ENCODE measurements at regions not wholly inside any gene's neighbourhood (a gene's known extent, or its start where the extent isn't known, plus 50 kb on each side); places are given as distances from the start of the nearest gene placed in this dataset.

DNA sequence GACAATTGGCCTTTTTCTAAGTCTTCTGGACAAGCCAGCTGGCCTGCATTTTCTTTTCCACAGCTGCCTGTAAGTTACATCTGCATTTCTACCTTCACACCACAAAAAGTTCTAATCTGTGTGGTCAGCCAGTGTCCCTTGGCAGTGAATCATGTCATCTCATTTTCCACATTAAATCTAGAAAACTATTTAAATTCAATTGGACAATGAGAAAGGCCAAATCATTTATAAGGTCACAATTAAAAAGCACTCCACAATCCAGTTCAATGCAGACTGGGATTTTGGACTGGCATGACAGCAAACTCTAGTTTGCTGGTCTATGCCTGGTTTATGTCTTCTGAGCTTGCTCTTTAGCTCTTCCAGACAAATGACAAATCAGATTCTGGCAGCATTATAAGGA, 494.2 kb upstream of the SPHKAP start:
- TF ChIP-seq, protein P1, sequence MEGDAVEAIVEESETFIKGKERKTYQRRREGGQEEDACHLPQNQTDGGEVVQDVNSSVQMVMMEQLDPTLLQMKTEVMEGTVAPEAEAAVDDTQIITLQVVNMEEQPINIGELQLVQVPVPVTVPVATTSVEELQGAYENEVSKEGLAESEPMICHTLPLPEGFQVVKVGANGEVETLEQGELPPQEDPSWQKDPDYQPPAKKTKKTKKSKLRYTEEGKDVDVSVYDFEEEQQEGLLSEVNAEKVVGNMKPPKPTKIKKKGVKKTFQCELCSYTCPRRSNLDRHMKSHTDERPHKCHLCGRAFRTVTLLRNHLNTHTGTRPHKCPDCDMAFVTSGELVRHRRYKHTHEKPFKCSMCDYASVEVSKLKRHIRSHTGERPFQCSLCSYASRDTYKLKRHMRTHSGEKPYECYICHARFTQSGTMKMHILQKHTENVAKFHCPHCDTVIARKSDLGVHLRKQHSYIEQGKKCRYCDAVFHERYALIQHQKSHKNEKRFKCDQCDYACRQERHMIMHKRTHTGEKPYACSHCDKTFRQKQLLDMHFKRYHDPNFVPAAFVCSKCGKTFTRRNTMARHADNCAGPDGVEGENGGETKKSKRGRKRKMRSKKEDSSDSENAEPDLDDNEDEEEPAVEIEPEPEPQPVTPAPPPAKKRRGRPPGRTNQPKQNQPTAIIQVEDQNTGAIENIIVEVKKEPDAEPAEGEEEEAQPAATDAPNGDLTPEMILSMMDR (IDR thresholded peaks at IDR 0.05 in 4 of 5, conservative IDR thresholded peaks at IDR 0.05 in 1 of 5), result no peak
- no peak for TF ChIP-seq POLR2A (IDR thresholded peaks at IDR 0.05)
